Mucosa of rectum (tissue), 2 donors: ENCODE measurements at regions not wholly inside any gene's neighbourhood (a gene's known extent, or its start where the extent isn't known, plus 50 kb on each side); places are given as distances from the start of the nearest gene placed in this dataset.

Experiments
- H3K27ac ChIP-seq, 2 donors: one replicate each; pipeline ENCODE4 v1.7.0; 2013; ENCODE audit warnings: inconsistent platforms in 2 of 2, low read depth in 2 of 2, low read length in 2 of 2
- H3K27me3 ChIP-seq, 2 donors: one replicate each; pipeline ENCODE4 v1.7.0; 2013; ENCODE audit warnings: low read length in 2 of 2; ENCODE audit not compliant: control insufficient read depth in 2 of 2, insufficient read depth in 2 of 2
- H3K36me3 ChIP-seq, 2 donors: one replicate each; pipeline ENCODE4 v1.7.0; 2013; ENCODE audit warnings: low read length in 2 of 2; ENCODE audit not compliant: control insufficient read depth in 2 of 2, insufficient read depth in 2 of 2
- H3K4me1 ChIP-seq, 2 donors: one replicate each; pipeline ENCODE4 v1.7.0; 2013; ENCODE audit warnings: low read length in 2 of 2, mild to moderate bottlenecking in 1 of 2; ENCODE audit not compliant: control insufficient read depth in 2 of 2, insufficient read depth in 2 of 2
- H3K4me3 ChIP-seq, 2 donors: one replicate each; pipeline ENCODE4 v1.7.0; 2013; ENCODE audit warnings: low read length in 2 of 2
- H3K9ac ChIP-seq, 2 donors: one replicate each; pipeline ENCODE4 v1.7.0; 2013; ENCODE audit warnings: low read length in 2 of 2, low read depth in 1 of 2, mild to moderate bottlenecking in 1 of 2
- H3K9me3 ChIP-seq, 2 donors: one replicate each; pipeline ENCODE4 v1.7.0; 2013; ENCODE audit warnings: low read length in 2 of 2; ENCODE audit not compliant: control insufficient read depth in 2 of 2
- donor health status: healthy.
- donor health status: Normal muscosa, but diverticular disease.

DNA sequence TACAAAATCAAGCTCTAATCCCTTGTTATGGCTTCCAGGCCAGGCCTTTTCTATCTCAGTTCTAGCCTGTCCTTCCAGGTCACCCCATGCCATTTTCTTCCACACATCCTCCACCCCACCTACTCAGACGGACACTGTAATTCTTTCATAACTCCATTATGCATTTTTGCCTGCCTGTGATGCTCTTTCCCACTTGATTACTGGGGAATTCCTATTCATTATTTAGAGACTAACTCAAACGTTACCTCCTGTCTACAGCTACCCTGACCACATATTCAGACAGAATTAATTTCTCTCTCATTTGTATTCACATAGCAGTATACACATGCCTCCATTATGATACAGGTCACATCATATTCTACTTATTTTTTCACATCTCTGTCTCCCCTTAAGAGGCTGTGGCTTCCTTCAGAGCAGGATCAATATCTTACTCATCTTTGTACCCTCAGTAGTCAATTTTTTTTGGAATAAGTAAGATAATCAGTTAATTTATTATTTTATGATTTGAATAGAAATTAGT, 156.5 kb upstream of the ZC3H12C start:
- Histone ChIP-seq H3K27me3 (peaks cover 0 to 2% of the 10 kb centered on the region in 2 donors), H3K9ac (no peak overlapping the region), H3K4me3 (no peak overlapping the region), H3K9me3 (no peaks in the 10 kb centered on the region), H3K36me3 (no peaks in the 10 kb centered on the region), H3K4me1 (no peaks in the 10 kb centered on the region), H3K27ac (no peak overlapping the region)

- Histone ChIP-seq H3K4me3 (no peak overlapping the region), H3K27me3 (peaks cover 0 to 2% of the 10 kb centered on the region in 2 donors), H3K36me3 (no peaks in the 10 kb centered on the region), H3K9ac (no peak overlapping the region), H3K9me3 (no peaks in the 10 kb centered on the region), H3K4me1 (no peaks in the 10 kb centered on the region), H3K27ac (no peak overlapping the region)
Measured at GRCh38 chr11:109937968-109938367, 155.2 kb upstream of the ZC3H12C start.

DNA sequence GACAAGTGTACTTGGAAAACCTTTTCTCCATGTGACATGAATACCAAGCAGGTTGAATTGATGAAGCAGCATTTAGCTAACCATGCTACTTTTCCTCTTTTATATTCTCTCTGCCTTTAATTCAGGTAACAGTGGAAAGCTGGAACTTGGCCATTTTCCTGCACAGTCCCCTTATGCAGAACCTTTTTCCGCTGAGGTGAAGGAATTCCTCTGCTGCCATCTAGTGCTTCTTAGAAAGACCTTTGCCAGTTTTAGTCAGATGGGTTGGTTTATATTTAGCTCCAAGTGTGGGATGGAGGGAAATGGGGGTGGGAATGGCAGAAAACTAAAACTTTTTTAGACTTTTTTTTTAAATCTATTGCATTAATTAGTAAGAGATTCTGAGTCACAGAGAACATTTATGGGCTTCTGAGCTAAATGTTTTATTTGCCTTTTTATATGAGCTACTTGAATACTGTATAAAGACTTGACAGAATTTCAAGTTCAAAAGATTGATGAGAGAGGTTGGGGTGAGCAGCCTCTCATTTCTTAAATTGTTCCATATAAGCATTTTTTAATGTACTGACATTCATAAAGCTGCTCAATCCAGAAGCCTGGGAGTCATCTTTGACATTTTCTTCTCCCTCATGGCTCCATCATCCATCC, 153.9 kb upstream of the ZC3H12C start:
- no peak overlapping the region for H3K27ac ChIP-seq
- no peaks in the 10 kb centered on the region for H3K9me3 ChIP-seq
- H3K4me3 ChIP-seq: no peak overlapping the region
- peaks cover 0 to 2% of the 10 kb centered on the region in 2 donors for H3K27me3 ChIP-seq
- H3K36me3 ChIP-seq: no peaks in the 10 kb centered on the region
- no peak overlapping the region for H3K9ac ChIP-seq
- H3K4me1 ChIP-seq: no peaks in the 10 kb centered on the region

- Histone ChIP-seq H3K9me3 (no peaks in the 10 kb centered on the region), H3K27ac (no peak overlapping the region), H3K4me1 (no peaks in the 10 kb centered on the region), H3K36me3 (no peaks in the 10 kb centered on the region), H3K9ac (no peak overlapping the region), H3K27me3 (peaks cover 0 to 2% of the 10 kb centered on the region in 2 donors), H3K4me3 (no peak overlapping the region)
Measured at GRCh38 chr11:109940816-109941215, 152.4 kb upstream of the ZC3H12C start.

DNA sequence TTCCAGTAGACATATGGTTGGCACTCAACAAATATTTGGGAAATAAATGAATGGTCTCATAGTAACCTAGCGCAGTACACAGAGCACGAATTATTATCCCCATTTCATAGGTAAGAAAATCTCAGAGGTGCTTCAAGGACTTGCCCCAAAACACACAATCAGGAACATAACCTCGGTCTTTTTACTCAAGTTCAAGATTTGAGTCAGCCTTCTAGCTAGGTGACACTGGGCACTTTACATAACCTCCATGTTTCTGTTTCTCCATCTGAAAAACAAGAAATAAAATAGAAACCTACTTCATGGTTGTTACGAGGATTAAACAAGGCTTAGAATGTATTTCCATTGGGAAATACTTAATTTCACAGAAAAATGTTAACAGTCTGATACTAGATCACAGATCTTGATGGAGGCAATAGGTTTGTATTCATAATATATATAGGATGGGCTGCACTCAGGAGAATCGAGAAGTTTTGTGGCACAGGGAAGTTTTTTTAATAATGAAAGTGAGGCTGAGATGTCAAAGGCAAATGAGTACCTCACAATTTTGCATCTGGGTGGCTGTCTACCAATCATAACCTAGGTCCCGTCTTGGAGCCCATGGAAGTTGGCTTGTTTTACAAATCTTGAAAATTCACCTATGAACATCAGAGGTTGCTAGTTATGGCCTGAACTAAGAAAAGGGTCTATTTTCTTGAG, 147.4 kb upstream of the ZC3H12C start:
- Histone ChIP-seq H3K9ac (no peak overlapping the region), H3K9me3 (no peaks in the 10 kb centered on the region)

GRCh38 chr11:109946322-109946846, 146.8 kb upstream of the ZC3H12C start:
- Histone ChIP-seq H3K27me3 (no peaks in the 10 kb centered on the region), H3K9ac (peak overlapping the region in 1 of 2 donors; percentile 1), H3K4me3 (peak overlapping the region; percentile 54 to 55), H3K36me3 (no peaks in the 10 kb centered on the region), H3K4me1 (peaks cover 0 to 5% of the 10 kb centered on the region in 2 donors), H3K27ac (no peak overlapping the region), H3K9me3 (no peaks in the 10 kb centered on the region)

More for the DNA sequence above, 147.4 kb upstream of the ZC3H12C start:
- peak overlapping the region; percentile 54 to 55 for H3K4me3 ChIP-seq
- H3K36me3 ChIP-seq: no peaks in the 10 kb centered on the region
- no peak overlapping the region for H3K27ac ChIP-seq
- peaks cover 0 to under 1% of the 10 kb centered on the region in 2 donors for H3K27me3 ChIP-seq
- H3K4me1 ChIP-seq: peaks cover 0 to 5% of the 10 kb centered on the region in 2 donors

GRCh38 chr11:109954534-109954933, 138.7 kb upstream of the ZC3H12C start:
- Histone ChIP-seq H3K9ac (no peak overlapping the region), H3K4me1 (no peaks in the 10 kb centered on the region), H3K36me3 (no peaks in the 10 kb centered on the region), H3K9me3 (no peaks in the 10 kb centered on the region), H3K27ac (no peak overlapping the region), H3K27me3 (no peaks in the 10 kb centered on the region), H3K4me3 (no peak overlapping the region)

DNA sequence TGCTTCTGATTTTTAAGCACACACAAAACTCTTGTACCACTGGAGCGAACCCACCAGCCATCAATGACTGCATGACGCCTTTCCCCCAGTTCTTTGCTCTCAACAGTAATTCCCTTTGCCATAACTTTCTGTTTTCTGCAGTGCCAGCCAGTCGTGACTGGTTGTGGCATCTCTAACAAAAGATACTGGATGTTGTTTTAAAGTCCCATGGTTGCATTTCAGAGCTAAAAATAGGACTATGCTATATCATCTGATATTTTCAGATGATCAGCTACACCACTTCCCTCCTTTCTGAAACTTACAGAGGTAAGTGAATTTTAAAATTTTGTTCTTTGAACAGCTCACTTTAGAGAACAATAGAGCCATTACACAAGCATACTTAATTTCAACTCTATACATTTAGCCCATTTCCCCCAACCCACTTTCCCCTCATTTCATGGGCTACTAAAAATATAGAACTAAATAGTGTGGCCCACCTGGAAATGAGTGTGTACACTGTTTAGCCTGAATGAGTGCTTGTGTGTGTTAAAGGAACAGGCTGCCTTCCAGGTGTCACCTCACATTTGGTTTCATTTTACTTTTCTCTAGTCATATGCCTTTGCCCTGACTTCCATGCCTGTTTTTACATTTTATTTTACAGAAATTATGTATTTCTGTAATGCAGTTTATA, 136.9 kb upstream of the ZC3H12C start:
- H3K9me3 ChIP-seq: no peaks in the 10 kb centered on the region
- H3K27me3 ChIP-seq: no peaks in the 10 kb centered on the region
- no peak overlapping the region for H3K9ac ChIP-seq
- H3K36me3 ChIP-seq: no peaks in the 10 kb centered on the region
- no peak overlapping the region for H3K27ac ChIP-seq
- H3K4me1 ChIP-seq: no peaks in the 10 kb centered on the region
- no peak overlapping the region for H3K4me3 ChIP-seq

DNA sequence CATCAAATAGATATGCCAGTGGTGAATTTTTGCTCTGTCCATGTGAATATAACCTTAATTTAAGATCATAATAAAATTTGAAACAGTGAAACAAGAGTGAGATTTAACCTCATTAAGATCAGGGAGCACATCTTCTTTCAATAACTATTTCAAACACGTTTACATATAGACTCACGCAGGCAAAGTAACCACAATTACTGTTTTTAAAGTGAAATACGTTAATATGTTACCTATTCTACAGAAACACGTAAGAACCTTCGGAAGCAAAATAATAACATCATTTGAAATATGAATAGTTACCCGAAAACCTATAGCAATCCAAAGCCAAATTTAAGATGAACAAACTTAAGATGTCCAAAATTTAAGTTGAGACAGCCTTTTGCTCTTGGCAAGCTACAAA, 136.2 kb upstream of the ZC3H12C start:
- no peak overlapping the region for H3K9ac ChIP-seq
- H3K27ac ChIP-seq: no peak overlapping the region
- no peaks in the 10 kb centered on the region for H3K9me3 ChIP-seq
- no peaks in the 10 kb centered on the region for H3K4me1 ChIP-seq
- no peaks in the 10 kb centered on the region for H3K27me3 ChIP-seq
- H3K4me3 ChIP-seq: no peak overlapping the region
- H3K36me3 ChIP-seq: no peaks in the 10 kb centered on the region

- no peaks in the 10 kb centered on the region for H3K36me3 ChIP-seq
Measured at GRCh38 chr11:109957601-109958000, 135.6 kb upstream of the ZC3H12C start.

More at GRCh38 chr11:109957601-109958000, 135.6 kb upstream of the ZC3H12C start:
- Histone ChIP-seq H3K27me3 (no peaks in the 10 kb centered on the region), H3K4me1 (no peaks in the 10 kb centered on the region), H3K27ac (no peak overlapping the region), H3K9ac (no peak overlapping the region), H3K9me3 (no peaks in the 10 kb centered on the region), H3K4me3 (no peak overlapping the region)
